Fibroblast of villous mesenchyme (primary cell): ENCODE measurements at regions not wholly inside any gene's neighbourhood (a gene's known extent, or its start where the extent isn't known, plus 50 kb on each side); places are given as distances from the start of the nearest gene placed in this dataset.

Experiments
- DNase-seq: peaks from one replicate; pipeline ENCODE4 v3.0.0-alpha.2; 2010; ENCODE audit warnings: low read depth
- H3K4me3 ChIP-seq: 2 replicates; pipeline ENCODE4 v1.5.1; 2011; ENCODE audit warnings: low read depth, mild to moderate bottlenecking, low read length
- CTCF ChIP-seq: IDR thresholded peaks from 2 replicates; pipeline ENCODE4 v1.5.1; 2012; ENCODE audit warnings: low read depth, mild to moderate bottlenecking, low read length; ENCODE audit not compliant: insufficient read depth

- DNase-seq = no peak
- H3K4me3 ChIP-seq = no peak overlapping the region
- no peak for TF ChIP-seq CTCF
Measured at GRCh38 chr1:104989012-104989411, 1239.3 kb downstream of the AMY1C start.

- no peak for TF ChIP-seq CTCF
- H3K4me3 ChIP-seq = no peak overlapping the region
- no peak for DNase-seq
Measured at GRCh38 chr1:104991702-104992101, 1242.0 kb downstream of the AMY1C start.

- no peak for DNase-seq
- TF ChIP-seq CTCF = no peak
- no peak overlapping the region for H3K4me3 ChIP-seq
Measured at GRCh38 chr1:105000793-105001192, 1251.1 kb downstream of the AMY1C start.

GRCh38 chr1:105004515-105004914 is 1254.8 kb downstream of the AMY1C start:
- no peak for DNase-seq
- no peak overlapping the region for H3K4me3 ChIP-seq
- TF ChIP-seq CTCF = no peak

- no peak for DNase-seq
- H3K4me3 ChIP-seq = no peak overlapping the region
- no peak for TF ChIP-seq CTCF
Measured at GRCh38 chr1:105005594-105006195, 1256.0 kb downstream of the AMY1C start.

GRCh38 chr1:105017587-105017986 is 1267.9 kb downstream of the AMY1C start:
- no peak for TF ChIP-seq CTCF
- no peak for DNase-seq
- no peak overlapping the region for H3K4me3 ChIP-seq

- TF ChIP-seq CTCF = no peak
- H3K4me3 ChIP-seq = no peak overlapping the region
- no peak for DNase-seq
Measured at GRCh38 chr1:105023719-105024118, 1274.0 kb downstream of the AMY1C start.
